ENCODE measurements at regions not wholly inside any gene's neighbourhood (a gene's known extent, or its start where the extent isn't known, plus 50 kb on each side); places are given as distances from the start of the nearest gene placed in this dataset.
"Not testable (repeated sequence)": the region's sequence is repeated elsewhere in the genome, so short reads cannot be mapped to it uniquely, and the experiment has no call there.

- DNase-seq (ENCODE audit: low read depth) = no peak
Measured at GRCh38 chr5:29277642-29278041, 1915.8 kb upstream of the CDH6 start.

DNA sequence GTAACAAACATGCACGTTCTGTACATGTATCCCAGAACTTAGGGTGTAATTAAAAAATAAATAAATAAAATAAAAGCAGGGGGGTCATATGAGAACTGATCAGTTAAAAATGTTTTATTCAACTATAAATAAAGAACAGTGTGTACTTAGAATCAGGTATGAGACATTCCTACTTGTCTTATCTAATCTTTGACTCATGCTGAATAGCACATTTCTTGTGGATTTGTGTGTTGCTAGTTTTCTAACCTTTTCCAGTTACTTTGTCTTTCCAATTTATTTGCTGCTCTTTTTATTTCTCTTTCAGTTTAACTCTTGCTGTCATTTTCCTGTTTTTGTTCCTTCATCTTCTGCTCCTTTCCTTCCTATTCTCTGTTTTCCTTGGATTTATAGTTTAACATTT is 1917.1 kb upstream of the CDH6 start:
- no peak for DNase-seq (ENCODE audit: low read depth)

- DNase-seq (ENCODE audit: low read depth) = no peak
Measured at GRCh38 chr5:29263915-29264351, 1929.6 kb upstream of the CDH6 start.

DNA sequence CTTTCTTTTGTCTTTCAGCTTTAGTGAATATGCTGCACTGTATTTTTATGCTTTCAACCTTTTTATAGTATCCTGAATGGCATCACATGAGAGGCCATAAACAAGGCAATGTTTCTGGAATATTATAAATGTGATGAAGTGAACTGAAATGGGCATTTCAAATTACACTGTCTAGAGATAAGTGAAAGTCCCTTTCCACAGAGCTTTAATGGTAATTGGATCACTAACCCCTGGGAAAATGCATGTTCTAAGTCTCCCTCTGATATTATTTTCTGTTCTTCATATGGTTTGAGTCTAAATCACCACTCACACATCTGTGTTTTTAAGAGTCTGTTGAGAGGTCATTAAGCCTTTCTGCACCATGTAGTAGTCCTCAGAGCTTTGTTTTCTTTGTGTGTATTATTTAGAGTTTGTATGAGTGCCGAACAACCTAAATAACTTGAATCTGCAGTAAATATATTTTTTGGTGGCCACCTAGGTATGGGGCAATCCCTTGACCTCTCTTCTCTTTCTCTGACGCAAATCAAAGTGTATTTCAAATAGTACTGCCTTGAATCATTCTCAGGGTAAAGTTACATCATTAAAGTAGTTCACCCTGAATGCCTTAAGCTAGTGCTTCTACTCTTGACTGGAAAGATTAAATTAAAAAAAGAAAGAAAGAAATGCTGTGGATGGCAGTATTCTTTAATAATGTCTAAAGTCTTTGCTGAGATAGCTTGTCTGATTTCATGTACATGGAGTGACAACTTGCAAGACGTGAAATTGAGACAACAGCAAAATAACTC is 1931.0 kb upstream of the CDH6 start:
- no peak for DNase-seq (ENCODE audit: low read depth)

- no peak for DNase-seq (ENCODE audit: low read depth)
Measured at GRCh38 chr5:29261213-29261612, 1932.3 kb upstream of the CDH6 start.

- no peak for DNase-seq (ENCODE audit: low read depth)
Measured at GRCh38 chr5:29252390-29252789, 1941.1 kb upstream of the CDH6 start.

DNA sequence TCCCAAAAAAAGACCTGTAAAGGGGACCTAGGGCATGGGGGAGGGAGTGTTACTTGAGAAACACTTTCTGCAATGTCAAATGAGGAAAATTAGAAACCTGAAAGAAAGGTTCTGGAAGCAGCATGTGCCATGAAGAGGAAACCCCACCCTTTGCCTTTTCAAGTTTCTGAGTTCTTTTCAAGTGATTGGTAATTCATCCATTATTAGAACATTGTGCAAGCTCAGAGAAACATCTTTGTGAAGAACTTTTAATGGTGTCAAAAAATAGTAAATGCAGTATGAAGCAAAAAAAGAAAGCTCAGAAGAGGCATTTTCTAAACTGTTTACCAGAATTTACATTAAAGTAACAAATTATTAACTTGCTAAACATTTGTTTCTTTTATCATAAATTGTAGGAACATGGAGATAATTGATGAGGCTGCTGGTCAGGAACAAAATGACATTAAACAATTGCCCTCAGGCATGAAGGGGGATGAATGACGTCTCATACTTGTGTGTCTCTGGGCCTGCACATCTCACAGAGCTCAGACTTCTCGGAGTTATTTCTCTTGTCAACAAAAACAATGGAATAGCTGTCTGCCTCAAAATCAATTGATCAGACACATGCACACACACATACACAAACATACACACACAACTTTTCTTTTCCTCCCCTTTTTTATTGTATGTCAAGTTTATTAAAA is 1946.0 kb upstream of the CDH6 start:
- no peak for DNase-seq (ENCODE audit: low read depth)

DNA sequence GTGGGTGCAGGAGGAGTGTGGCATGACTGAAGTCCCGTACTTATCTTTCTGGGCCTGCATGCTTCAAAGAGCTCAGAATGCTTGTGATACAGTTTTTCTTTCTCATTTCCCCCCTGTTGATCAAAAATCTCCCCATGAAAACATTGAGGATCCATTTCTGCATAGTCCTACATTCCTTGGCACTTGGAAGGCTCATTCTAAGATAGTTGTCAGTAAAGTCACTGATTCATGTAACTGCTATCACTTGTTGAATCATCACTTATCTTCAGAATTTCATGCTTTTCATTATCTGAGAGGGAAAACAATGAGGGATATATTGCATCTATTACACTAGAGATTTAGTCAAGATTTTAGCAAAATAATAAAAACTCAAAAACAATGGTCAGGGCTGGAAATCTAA is 1953.1 kb upstream of the CDH6 start:
- DNase-seq (ENCODE audit: low read depth) = no peak

- no peak for DNase-seq (ENCODE audit: low read depth)
Measured at GRCh38 chr5:29239606-29240005, 1953.9 kb upstream of the CDH6 start.

GRCh38 chr5:29238115-29238514 is 1955.4 kb upstream of the CDH6 start:
- DNase-seq (ENCODE audit: low read depth) = no peak

DNA sequence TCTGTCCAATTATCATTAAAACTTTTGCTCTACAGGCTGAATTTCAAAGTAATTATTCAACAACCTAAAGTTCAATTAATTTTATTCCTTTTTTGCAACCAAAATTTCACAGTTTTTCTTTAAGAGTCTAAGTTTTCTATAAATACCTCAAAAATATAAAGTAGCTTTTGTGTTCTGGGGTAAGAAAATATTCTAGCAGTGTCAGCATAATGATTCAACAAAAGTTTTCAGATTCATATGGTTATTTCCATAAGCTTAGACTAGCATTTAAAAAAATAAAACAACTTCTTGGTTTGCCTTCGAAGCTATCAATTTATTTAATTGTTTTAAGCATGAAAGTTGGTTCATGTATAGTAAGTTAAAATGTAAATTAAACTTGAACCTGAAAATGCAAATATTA is 1962.3 kb upstream of the CDH6 start:
- no peak for DNase-seq (ENCODE audit: low read depth)

GRCh38 chr5:29230591-29230990 is 1962.9 kb upstream of the CDH6 start:
- no peak for DNase-seq (ENCODE audit: low read depth)

- DNase-seq (ENCODE audit: low read depth) = no peak
Measured at GRCh38 chr5:29229461-29229860, 1964.0 kb upstream of the CDH6 start.

GRCh38 chr5:29218138-29218537 is 1975.3 kb upstream of the CDH6 start:
- peak; percentile 1 for DNase-seq (ENCODE audit: low read depth)

GRCh38 chr5:29214839-29215238 is 1978.6 kb upstream of the CDH6 start:
- no peak for DNase-seq (ENCODE audit: low read depth)

DNA sequence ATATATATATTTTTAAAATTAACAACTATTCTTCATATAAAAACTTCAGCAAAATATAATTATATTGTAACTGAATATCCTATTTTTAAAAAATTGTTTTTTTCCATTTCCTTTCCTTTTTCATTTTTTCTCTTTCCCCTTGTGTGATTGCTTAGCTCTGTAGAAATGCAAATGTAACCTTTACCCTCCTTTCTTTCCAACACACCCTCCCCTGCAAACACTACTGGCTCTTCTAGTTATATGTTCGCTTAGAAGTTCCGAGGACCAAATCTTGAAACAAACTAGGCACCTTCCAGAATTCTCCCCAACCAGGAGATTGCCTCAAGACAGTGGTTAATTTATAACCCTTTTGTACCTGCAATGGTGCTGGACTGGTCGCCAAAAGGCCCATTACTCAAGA is 1980.0 kb upstream of the CDH6 start:
- DNase-seq (ENCODE audit: low read depth) = no peak

DNA sequence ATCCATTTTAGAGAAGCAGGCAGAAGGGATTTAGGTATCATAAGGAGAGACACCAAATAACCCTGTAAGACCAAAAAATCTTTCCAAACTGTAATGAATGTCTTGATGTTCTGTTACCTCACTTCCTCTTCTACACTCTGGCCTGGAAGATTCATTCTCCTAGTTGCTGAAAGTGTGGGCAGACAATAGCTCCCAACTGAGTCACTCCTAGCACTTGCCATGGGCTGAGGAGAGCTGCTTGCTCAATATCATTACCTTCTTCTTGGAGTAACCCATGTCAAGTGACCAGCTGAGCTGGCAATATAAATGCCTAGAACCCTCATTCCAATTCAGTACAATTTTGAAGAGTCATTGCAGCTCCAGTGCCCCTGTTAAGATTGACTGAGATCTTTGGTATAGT is 1985.5 kb upstream of the CDH6 start:
- peak; percentile 15 for DNase-seq (ENCODE audit: low read depth)

GRCh38 chr5:29203049-29203448 is 1990.4 kb upstream of the CDH6 start:
- no peak for DNase-seq (ENCODE audit: low read depth)

GRCh38 chr5:29197631-29198454 is 1995.6 kb upstream of the CDH6 start:
- DNase-seq (ENCODE audit: low read depth) = peak; percentile 11

GRCh38 chr5:29193972-29194371 is 1999.5 kb upstream of the CDH6 start:
- DNase-seq (ENCODE audit: low read depth) = no peak

GRCh38 chr5:29191269-29192048 is 2002.0 kb upstream of the CDH6 start:
- DNase-seq (ENCODE audit: low read depth) = not testable (repeated sequence)

GRCh38 chr5:29190398-29190797 is 2003.1 kb upstream of the CDH6 start:
- DNase-seq (ENCODE audit: low read depth) = not testable (repeated sequence)
